Activated T-helper 1 cell treated with anti-CD3 and anti-CD28 coated beads, Interleukin-2, amount 50 U/mL, for 16 hours (primary cell): ENCODE measurements at regions not wholly inside any gene's neighbourhood (a gene's known extent, or its start where the extent isn't known, plus 50 kb on each side); places are given as distances from the start of the nearest gene placed in this dataset.
"Not testable (repeated sequence)": the region's sequence is repeated elsewhere in the genome, so short reads cannot be mapped to it uniquely, and the experiment has no call there.

Experiments used
- DNase-seq, 2 donors: peaks; one replicate each; pipeline ENCODE4 v3.0.0-alpha.2; 2020; ENCODE audit warnings: low read depth in 1 of 2, low spot score in 1 of 2

DNA sequence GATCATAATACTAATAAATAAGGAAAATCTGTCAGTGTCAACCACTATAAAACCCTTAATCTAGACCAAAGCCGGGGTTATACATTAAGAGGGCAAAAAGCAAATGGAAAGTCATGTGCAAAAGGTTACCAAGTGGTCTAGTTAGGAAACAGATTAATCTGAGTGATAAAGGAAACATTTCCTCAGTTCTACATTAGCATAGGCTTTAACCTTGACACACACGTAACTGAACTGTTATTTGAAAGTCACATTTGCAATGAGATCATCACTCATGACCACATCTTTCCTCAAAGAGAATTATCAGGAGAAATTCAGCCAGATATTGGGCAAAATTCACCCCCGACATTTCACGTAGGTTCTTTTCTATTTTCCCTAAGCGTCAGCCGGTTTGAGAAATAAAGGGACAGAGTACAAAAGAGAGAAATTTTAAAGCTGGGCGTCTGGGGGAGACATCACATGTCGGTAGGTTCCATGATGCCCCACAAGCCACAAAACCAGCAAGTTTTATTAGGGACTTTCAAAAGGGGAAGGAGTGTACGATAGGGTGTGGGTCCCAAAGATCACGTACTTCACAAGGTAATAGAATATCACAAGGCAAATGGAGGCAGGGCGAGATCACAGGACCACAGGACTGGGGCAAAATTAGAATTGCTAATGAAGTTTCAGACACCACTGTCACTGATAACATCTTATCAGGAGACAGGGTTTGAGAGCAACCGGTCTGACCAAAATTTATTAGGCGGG is 76.8 kb upstream of the DST start:
- not testable (repeated sequence) for DNase-seq

DNA sequence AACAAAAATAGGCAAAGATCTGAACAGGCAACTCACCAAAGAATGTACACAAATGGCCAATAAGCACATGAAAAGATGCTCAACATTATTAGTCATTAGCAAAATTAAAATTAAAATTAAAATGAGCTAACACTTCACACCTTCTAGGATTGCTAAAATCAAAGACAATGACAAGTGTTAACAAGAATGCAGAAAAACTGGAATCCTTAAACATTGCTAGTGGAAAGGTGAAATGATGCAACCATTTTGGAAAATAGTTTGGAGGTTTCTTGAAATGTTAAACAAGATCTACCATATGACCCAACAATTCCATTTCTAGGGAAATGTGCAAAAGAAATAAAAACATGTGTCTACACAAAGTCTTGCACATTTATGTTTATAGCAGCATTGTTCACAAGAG is 75.5 kb upstream of the DST start:
- no peak for DNase-seq

DNA sequence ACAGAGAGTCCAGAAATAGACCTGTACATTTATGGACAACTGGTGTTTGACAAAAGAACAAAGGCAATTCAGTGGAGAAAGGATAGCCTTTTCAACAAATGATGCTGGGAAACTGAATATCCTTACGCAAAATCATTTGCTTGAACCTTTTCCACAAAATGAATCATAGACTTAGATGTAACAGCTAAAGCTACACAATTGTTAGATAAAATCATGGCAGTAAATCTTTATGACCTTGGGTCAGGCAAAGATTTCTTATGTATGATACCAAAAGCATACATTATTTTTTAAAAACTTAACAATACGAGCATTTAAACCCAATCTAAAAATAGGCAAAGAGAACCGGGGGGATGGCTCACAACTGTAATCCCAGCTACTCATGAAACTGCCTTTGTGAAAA is 73.5 kb upstream of the DST start:
- no peak for DNase-seq

DNA sequence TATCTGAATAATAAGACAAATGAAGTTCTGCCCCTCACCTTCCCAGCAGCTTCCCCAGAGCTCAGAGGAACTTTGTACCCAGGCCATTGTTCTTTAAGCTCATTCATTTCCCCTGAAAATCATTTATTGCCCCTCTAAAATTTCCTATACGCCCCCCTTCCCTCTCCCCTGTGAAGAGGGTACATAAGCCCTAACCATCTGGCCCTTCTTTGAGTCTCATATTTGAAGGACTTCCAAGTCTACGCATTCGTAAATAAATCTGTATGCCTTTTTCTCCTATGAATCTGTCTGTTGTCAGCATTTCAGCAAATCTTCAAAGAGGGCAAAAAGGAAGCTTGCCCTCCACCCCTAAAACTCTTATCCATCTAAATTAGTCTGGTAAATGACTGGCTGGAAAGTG is 73.1 kb upstream of the DST start:
- no peak for DNase-seq

DNA sequence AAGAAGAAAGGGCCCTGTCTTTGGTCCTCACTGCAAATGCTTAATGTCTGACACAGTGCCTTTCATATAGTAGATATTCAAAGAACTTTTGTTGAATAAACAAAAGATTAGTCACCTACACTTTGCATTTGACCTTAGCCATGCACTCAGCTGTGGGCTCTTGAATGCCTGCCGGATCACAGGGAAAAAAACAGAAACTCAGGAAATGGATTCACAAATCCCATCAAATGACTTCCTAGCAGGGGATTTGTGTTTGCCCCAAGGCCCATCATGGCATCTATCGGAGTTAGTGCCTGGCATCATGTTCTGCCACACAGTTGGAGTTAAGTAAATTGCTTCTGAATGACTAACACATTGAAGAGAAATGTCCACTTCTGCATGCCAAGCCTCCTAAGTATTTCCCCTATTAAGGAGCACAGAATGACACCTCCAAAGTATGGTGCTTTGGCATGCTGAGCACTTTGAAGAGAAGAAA is 72.3 kb upstream of the DST start:
- DNase-seq: no peak

DNA sequence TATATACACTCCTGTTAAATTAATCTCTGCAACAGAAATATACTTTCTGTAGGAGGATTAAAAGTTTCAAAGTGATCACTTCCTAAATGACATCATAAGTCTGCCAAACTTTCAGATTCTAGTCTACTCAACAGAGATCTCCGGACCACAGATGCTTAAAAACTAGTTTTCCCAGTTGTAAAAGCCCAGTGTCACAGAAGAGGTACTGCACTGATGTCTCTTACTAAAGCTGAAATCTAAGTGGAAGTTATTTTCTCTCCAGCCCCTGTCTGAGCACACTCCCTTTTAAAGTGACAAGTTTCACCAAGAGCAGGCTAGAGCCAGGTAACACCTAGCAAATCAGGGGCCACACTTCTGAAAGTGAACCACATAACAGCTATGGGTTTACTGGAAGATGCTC is 71.6 kb upstream of the DST start:
- DNase-seq: no peak

DNA sequence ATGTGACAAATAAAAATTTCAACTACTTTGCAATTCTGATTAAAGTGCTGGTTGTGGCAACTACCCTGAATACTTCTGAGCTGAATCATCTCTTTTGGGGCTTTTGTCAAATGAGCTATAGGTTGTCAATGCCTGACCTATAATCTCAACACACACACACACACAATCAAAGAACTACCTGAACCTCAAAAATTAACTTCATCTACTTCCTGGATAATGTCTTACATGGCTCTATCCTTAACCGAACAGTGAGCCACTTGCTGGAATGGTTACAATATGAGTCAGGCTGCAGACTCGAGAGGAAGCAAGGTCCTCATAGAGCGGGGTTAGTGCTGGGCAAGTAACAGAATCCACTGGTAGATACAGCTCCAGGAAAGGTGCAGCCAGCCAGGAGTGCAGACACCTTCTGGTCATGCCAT is 70.6 kb upstream of the DST start:
- DNase-seq: no peak

DNA sequence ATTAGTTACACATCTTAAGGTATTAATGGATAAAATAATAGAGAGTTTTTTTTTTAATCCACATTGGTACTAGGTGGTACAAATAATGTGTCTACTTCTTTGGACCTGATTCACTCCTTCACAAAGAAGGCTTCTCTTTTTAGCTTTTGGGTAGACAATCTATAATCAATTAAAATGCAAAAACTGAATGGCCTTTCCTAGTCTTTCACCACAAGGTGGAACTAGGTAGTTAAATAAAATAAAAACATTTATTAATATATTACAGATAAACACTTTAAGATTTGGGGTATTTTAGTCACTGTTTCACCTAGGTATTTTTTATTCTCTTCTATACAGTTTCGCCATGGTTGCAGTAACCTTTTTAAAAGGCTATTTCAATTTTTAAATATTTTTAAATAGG is 68.3 kb upstream of the DST start:
- no peak for DNase-seq

DNA sequence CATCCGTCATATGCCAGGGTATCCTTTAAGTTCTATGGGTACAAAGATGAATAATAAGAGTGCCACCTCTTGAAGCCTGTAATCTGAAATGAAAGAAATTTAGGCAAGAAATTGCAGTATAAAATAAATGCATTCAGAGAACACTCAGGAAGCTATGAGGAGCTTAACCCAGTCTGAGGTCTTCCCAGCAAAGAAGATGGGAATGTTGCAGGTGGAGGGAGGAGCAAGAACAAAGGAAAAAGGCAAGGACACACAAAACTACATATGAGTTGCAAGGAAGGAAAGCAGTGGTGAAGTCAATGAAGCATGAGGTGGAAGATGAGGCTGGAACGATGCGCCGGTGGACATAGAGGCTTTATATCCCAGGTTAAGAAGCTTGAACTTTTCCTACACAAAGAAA is 67.0 kb upstream of the DST start:
- no peak for DNase-seq

DNA sequence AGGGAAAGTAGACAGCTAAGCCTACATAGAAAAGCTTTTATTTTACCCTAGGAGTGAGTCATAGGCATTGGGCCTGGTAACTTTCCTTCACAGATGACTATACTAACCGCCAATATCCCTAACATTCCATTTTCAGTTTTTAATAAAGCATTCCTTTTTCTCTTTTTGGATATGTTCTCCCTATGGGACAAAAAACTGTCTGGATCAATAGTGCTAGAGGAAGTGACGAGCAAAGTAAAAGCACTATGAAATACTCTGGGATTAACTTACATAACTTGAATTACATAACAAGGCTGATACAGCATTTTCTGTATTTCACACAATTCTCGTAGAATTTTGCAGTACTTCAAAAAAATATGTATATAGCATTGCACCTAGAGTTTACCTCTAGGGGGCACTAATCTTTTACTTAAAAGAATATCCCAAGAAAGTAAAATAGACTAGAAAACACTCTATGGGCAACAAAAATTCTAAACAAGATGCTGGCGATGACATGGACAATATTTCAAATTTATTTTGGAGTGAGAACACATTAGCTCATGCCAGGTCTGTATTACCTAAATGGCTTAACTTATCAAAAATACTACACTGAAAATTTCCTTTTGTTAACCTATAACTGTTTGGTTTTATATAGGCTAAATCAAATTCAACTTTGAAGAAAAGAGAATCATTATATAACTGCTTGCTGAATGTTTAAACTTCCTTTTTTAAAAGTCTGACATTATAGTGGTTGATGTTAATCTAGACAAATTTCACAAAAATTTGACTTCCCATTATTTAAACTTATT is 66.3 kb upstream of the DST start:
- no peak for DNase-seq

DNA sequence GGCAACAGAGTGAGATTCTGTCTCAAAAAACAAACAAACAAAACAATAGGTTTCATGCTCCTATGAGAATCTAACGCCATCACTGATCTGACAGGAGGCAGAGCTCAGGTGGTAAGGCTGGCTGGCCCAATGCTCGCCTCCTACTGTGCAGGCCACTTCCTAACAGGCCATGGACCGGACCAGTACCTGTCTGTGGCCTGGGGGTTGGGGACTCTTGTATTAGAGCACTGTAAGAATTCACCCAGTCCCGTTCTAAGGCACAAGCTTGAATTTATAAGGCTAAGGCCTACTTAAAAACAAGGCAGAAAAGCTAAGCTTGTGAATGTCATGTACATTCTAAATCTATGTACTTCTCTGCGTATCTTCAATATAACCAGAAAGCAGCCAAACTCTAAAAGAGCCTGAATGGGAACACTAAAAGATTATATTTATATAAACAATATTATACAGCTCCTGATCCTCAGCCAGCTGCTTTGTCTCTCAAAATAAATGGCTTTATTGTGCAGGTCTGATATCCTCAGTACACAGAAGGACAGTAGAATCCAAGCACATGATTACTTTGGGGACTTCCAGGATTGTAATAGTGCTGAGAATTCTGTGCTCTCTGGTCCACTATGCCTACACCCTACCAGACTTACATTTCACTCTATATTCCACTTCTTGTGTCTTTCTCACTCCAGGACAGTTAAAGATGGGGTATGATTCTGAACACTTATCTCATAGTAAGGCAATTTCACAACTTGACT is 64.5 kb upstream of the DST start:
- no peak for DNase-seq

DNA sequence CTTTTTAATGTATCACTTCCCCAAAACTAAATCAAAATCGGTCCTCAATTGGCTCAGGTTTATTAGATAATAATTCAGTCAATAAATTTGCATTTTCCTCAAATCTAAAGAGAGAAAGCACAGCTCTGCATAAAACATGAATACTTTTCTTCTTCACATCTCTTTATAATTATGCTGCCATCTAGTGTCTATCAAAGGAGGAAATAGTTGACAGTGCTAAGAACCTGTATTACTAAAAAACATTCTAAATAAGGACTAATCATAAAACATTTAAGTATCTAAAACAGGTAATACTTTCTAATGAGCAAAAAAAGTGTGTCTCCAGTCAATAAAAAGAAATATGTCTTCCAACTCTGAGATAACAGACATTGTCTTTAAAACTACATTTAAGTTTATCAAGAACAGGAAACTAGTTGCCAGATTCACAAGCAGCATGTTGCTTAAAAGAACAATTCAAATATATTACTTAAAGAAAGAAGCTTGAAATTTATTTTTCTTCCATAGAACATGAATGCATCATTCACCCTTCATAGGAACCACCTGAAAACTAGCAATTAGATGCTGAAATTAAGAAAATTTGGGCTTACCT is 56.5 kb upstream of the DST start:
- DNase-seq: no peak

DNA sequence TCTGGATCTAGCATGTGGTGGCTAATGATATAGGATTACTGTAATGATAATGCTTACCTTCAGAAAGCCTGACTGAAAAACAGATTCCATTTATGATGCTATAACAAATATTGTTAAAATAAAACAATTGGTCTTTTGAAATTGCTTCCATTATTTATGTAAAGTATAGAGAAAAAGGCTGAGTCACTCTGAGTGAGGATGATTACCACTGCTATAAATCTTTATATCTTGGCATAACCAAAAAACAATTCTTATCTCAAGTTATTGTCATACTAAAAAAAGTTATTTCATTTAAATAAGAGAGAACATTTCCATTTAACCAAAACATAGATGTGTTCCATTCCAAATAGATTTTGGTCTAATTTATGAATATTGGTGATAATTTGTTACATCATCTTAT is 53.0 kb upstream of the DST start:
- DNase-seq: no peak

DNA sequence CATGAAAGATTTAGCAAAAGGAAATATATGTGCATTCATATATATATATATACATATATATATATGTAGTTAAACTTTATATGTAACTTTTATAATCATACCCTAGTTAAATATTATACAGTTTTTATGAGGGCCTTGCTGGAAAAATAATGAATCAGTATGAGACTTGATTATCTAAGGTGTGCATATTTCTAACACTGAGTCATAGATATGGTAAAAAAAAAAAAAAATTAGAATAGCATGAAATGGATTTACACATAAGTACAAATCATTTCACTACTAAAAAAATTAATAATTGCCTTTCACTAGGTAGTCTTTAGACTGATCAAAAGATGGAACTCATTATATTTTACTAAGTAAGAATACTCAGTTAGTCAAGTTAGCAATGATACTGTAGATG is 51.3 kb upstream of the DST start:
- no peak for DNase-seq

DNA sequence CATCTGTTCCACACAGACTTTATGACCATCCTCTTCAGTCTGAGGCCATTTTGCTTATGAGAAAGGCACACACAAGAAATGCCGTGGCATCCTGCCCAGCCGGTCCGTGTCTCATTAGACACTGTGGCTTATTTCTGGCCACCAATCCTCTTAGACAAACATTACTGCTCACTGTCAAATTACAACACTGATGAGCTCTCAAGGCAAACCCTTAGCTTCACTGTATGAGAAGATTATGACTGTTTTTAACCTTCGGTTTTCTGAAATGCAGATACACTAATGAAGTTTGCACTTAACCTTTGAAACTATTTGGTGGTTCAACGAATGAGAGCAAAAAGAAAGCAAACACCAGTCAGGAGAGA is 50.5 kb upstream of the DST start:
- no peak for DNase-seq

DNA sequence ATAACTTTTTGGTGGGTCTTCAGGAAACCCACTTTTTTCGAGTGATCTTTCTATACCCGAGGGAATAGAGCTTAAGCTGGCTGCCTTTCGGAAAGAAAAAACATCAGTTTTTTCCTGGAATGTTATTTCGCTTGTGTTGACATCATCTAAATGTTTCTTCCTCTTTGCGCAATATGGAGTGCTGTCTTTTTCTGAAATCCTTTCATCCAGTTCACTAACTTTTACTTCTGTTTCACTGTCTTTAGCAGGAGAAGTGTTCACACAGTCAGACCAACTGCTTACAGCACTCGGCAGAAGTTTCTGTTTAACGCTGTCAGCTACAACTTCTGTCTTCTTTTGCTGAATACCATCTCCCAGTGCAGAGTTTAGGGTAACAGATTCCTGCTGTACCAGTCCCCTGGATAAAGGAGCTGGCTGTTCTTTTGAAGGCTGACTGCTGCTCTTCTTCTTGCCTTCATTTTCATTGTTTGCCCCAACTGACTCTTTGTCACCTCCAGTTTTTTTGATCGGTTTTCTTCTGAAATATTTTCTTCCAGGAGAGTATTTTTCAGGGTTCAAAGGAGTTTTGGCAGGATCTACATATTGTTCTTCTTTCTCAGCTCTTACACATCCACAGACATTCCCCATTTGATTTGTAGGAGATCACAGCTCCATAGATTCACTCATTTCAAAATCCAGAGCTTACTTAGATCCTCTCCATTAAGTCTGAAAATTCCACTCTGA is 50.0 kb upstream of the DST start:
- no peak for DNase-seq
